Vagina (tissue), 2 donors: ENCODE measurements at regions not wholly inside any gene's neighbourhood (a gene's known extent, or its start where the extent isn't known, plus 50 kb on each side); places are given as distances from the start of the nearest gene placed in this dataset.

Experiments used
- CTCF ChIP-seq, 3 experiments: fragments of 450-650 bp in 2 of 3; fragments of 200-600 bp in 1 of 3; sonication (generic) in 1 of 3; IDR thresholded peaks; one replicate each; pipeline ENCODE4 v1.5.1; 2017 to 2019; ENCODE audit warnings: antibody characterized with exemption in 3 of 3, mild to moderate bottlenecking in 2 of 3, moderate library complexity in 2 of 3
- POLR2A ChIP-seq, 2 donors: fragments of 450-650 bp; IDR thresholded peaks; one replicate each; pipeline ENCODE4 v1.6.1; 2017; ENCODE audit warnings: antibody characterized with exemption in 2 of 2, mild to moderate bottlenecking in 2 of 2, moderate library complexity in 2 of 2

- TF ChIP-seq CTCF (IDR thresholded peaks at IDR 0.05) (no peak), POLR2A (IDR thresholded peaks at IDR 0.05) (no peak)
Measured at GRCh38 chr14:95436354-95436753, 80.1 kb downstream of the SYNE3 start.
